ENCODE measurements at regions not wholly inside any gene's neighbourhood (a gene's known extent, or its start where the extent isn't known, plus 50 kb on each side); places are given as distances from the start of the nearest gene placed in this dataset.

GRCh38 chr5:26245321-26245720 lies 793.1 kb downstream of the CDH9 start:
- peaks cover 2% of the 10 kb centered on the region for H3K9me3 Mint-ChIP-seq
- no peak overlapping the region for H3K27ac Mint-ChIP-seq
- H3K4me1 Mint-ChIP-seq: no peaks in the 10 kb centered on the region
- DNase-seq (ENCODE audit: low spot score in 2 of 2) (no peak), ATAC-seq (ENCODE audit: low read depth) (no peak)
- no peaks in the 10 kb centered on the region for H3K36me3 Mint-ChIP-seq
- no peaks in the 10 kb centered on the region for H3K27me3 Mint-ChIP-seq
- no peak overlapping the region for H3K4me3 Mint-ChIP-seq

GRCh38 chr5:26239588-26239987 lies 798.8 kb downstream of the CDH9 start:
- H3K27me3 Mint-ChIP-seq: no peaks in the 10 kb centered on the region
- no peak overlapping the region for H3K27ac Mint-ChIP-seq
- peaks cover 5% of the 10 kb centered on the region for H3K9me3 Mint-ChIP-seq
- no peak for DNase-seq (ENCODE audit: low spot score in 2 of 2)
- no peaks in the 10 kb centered on the region for H3K36me3 Mint-ChIP-seq
- ATAC-seq (ENCODE audit: low read depth): no peak
- no peak overlapping the region for H3K4me3 Mint-ChIP-seq
- no peaks in the 10 kb centered on the region for H3K4me1 Mint-ChIP-seq

- Mint-ChIP-seq H3K27me3 (no peaks in the 10 kb centered on the region), H3K4me3 (no peak overlapping the region), H3K9me3 (peaks cover 5% of the 10 kb centered on the region), H3K4me1 (no peaks in the 10 kb centered on the region), H3K27ac (no peak overlapping the region), H3K36me3 (no peaks in the 10 kb centered on the region)
- DNase-seq (ENCODE audit: low spot score in 2 of 2) (no peak), ATAC-seq (ENCODE audit: low read depth) (no peak)
Measured at GRCh38 chr5:26237489-26237888, 800.9 kb downstream of the CDH9 start.

- ATAC-seq (ENCODE audit: low read depth) (no peak), DNase-seq (ENCODE audit: low spot score in 2 of 2) (no peak)
- Mint-ChIP-seq H3K36me3 (no peaks in the 10 kb centered on the region), H3K27me3 (no peaks in the 10 kb centered on the region), H3K27ac (no peak overlapping the region), H3K4me1 (no peaks in the 10 kb centered on the region), H3K4me3 (no peak overlapping the region), H3K9me3 (peaks cover 5% of the 10 kb centered on the region)
Measured at GRCh38 chr5:26236936-26237335, 801.5 kb downstream of the CDH9 start.

GRCh38 chr5:26232706-26233105 lies 805.7 kb downstream of the CDH9 start:
- no peak for DNase-seq (ENCODE audit: low spot score in 2 of 2)
- H3K4me3 Mint-ChIP-seq: no peak overlapping the region
- ATAC-seq (ENCODE audit: low read depth): no peak
- no peaks in the 10 kb centered on the region for H3K4me1 Mint-ChIP-seq
- no peaks in the 10 kb centered on the region for H3K27me3 Mint-ChIP-seq
- no peak overlapping the region for H3K27ac Mint-ChIP-seq
- H3K9me3 Mint-ChIP-seq: no peaks in the 10 kb centered on the region
- H3K36me3 Mint-ChIP-seq: no peaks in the 10 kb centered on the region

- Mint-ChIP-seq H3K27ac (no peak overlapping the region), H3K9me3 (peaks cover 4% of the 10 kb centered on the region), H3K4me1 (no peaks in the 10 kb centered on the region), H3K36me3 (no peaks in the 10 kb centered on the region), H3K4me3 (no peak overlapping the region), H3K27me3 (no peaks in the 10 kb centered on the region)
- ATAC-seq (ENCODE audit: low read depth): no peak
- no peak for DNase-seq (ENCODE audit: low spot score in 2 of 2)
Measured at GRCh38 chr5:26231316-26231715, 807.1 kb downstream of the CDH9 start.

DNA sequence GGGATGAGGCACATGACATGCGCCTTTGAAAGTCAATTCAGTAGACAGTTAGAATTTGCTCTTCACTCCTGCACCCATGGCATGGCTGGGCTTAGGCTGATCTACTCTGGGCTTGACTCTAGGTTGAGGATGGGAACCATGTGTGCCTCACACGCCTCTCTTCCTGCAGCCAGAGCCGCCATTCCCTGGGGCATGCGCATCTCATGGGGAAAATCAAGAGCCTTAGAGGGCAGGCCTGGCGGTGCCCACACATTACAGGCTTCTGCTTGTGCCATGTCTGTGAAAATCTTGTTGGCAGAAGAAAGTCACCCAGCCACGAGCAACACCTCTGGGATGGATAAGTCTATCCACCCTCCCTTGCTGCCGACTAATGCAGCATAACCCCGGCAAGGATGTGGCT lies 808.5 kb downstream of the CDH9 start:
- no peak overlapping the region for H3K27ac Mint-ChIP-seq
- no peaks in the 10 kb centered on the region for H3K27me3 Mint-ChIP-seq
- DNase-seq (ENCODE audit: low spot score in 2 of 2) (no peak), ATAC-seq (ENCODE audit: low read depth) (no peak)
- H3K4me1 Mint-ChIP-seq: no peaks in the 10 kb centered on the region
- no peak overlapping the region for H3K4me3 Mint-ChIP-seq
- H3K36me3 Mint-ChIP-seq: no peaks in the 10 kb centered on the region
- H3K9me3 Mint-ChIP-seq: peaks cover 9% of the 10 kb centered on the region

GRCh38 chr5:26227245-26227644 lies 811.1 kb downstream of the CDH9 start:
- ATAC-seq (ENCODE audit: low read depth) (no peak), DNase-seq (ENCODE audit: low spot score in 2 of 2) (no peak)
- H3K27ac Mint-ChIP-seq: no peak overlapping the region
- H3K27me3 Mint-ChIP-seq: no peaks in the 10 kb centered on the region
- no peaks in the 10 kb centered on the region for H3K36me3 Mint-ChIP-seq
- no peak overlapping the region for H3K4me3 Mint-ChIP-seq
- no peaks in the 10 kb centered on the region for H3K4me1 Mint-ChIP-seq
- peaks cover 13% of the 10 kb centered on the region for H3K9me3 Mint-ChIP-seq

GRCh38 chr5:26205121-26205520 lies 833.3 kb downstream of the CDH9 start:
- ATAC-seq (ENCODE audit: low read depth) (no peak), DNase-seq (ENCODE audit: low spot score in 2 of 2) (no peak)
- H3K4me3 Mint-ChIP-seq: no peak overlapping the region
- peaks cover 4% of the 10 kb centered on the region for H3K9me3 Mint-ChIP-seq
- H3K36me3 Mint-ChIP-seq: no peaks in the 10 kb centered on the region
- H3K4me1 Mint-ChIP-seq: no peaks in the 10 kb centered on the region
- H3K27ac Mint-ChIP-seq: no peak overlapping the region
- no peaks in the 10 kb centered on the region for H3K27me3 Mint-ChIP-seq

GRCh38 chr5:26193626-26194025 lies 844.8 kb downstream of the CDH9 start:
- Mint-ChIP-seq H3K4me1 (no peaks in the 10 kb centered on the region), H3K27me3 (no peaks in the 10 kb centered on the region)
- ATAC-seq (ENCODE audit: low read depth): no peak

GRCh38 chr5:26192486-26192885 lies 845.9 kb downstream of the CDH9 start:
- Mint-ChIP-seq H3K4me1 (no peaks in the 10 kb centered on the region), H3K27ac (no peak overlapping the region), H3K9me3 (peaks cover 2% of the 10 kb centered on the region), H3K36me3 (no peaks in the 10 kb centered on the region), H3K27me3 (no peaks in the 10 kb centered on the region), H3K4me3 (no peak overlapping the region)
- DNase-seq (ENCODE audit: low spot score in 2 of 2) (no peak), ATAC-seq (ENCODE audit: low read depth) (no peak)

More at GRCh38 chr5:26193626-26194025, 844.8 kb downstream of the CDH9 start:
- Mint-ChIP-seq H3K4me3 (no peak overlapping the region), H3K27ac (no peak overlapping the region), H3K9me3 (peaks cover 2% of the 10 kb centered on the region), H3K36me3 (no peaks in the 10 kb centered on the region)
- DNase-seq (ENCODE audit: low spot score in 2 of 2): no peak

- H3K36me3 Mint-ChIP-seq: no peaks in the 10 kb centered on the region
- H3K27me3 Mint-ChIP-seq: no peaks in the 10 kb centered on the region
- no peak overlapping the region for H3K4me3 Mint-ChIP-seq
Measured at GRCh38 chr5:26181582-26181981, 856.8 kb downstream of the CDH9 start.

DNA sequence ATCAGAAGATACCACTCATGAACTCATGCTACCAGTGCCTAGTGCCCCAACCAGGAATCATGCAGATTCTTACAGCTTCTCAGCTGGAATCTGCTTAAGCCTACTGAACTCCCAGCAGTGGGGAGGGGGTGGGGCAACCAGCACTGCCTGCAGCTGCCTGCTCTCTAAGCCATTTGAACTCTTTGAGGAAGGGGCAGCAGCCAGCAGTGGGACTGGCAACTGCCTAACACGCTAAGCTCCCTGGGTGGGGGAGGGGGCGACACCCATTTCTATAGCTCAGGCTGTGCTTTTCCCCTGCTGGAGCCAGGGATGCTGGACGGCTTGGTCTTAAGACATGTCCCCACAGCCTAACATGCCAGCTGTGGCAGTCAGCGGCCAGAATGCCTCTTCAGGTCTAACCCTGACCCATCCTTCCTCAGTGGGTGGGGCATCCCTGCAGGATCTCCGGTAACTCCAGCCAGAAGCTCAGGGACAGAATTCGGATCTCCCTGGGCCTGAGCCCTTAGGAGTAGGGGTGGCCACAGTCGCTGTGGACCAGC lies 889.7 kb downstream of the CDH9 start:
- Mint-ChIP-seq H3K9me3 (peaks cover 6% of the 10 kb centered on the region), H3K4me1 (no peaks in the 10 kb centered on the region), H3K27ac (no peak overlapping the region), H3K4me3 (no peak overlapping the region), H3K27me3 (no peaks in the 10 kb centered on the region), H3K36me3 (no peaks in the 10 kb centered on the region)
- ATAC-seq (ENCODE audit: low read depth) (no peak), DNase-seq (ENCODE audit: low spot score in 2 of 2) (no peak)

More at GRCh38 chr5:26181582-26181981, 856.8 kb downstream of the CDH9 start:
- ATAC-seq (ENCODE audit: low read depth) (no peak), DNase-seq (ENCODE audit: low spot score in 2 of 2) (no peak)
- Mint-ChIP-seq H3K27ac (no peak overlapping the region), H3K9me3 (peaks cover 2% of the 10 kb centered on the region), H3K4me1 (no peaks in the 10 kb centered on the region)

DNA sequence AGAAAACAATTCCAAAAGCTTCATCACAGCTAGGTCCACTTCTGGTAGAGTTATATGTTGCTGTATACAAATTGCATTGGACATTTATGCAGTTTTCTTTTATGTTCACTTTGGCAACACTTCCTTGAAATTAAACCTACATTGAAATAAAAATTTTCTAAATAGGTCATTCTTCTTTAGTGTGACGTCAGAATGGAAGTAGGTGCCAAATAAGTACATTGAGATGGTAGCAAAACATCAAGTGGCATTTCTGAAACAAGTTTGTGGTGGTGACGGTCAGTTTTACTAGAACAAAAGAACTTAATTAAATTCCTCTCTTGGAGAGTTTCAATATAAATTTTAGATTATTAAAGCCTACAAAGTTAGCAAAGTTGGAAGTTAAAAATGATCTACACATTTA lies 895.1 kb downstream of the CDH9 start:
- no peaks in the 10 kb centered on the region for H3K27me3 Mint-ChIP-seq
- peaks cover 1% of the 10 kb centered on the region for H3K9me3 Mint-ChIP-seq
- H3K4me3 Mint-ChIP-seq: no peak overlapping the region
- H3K27ac Mint-ChIP-seq: no peak overlapping the region
- DNase-seq (ENCODE audit: low spot score in 2 of 2): no peak
- no peak for ATAC-seq (ENCODE audit: low read depth)
- no peaks in the 10 kb centered on the region for H3K4me1 Mint-ChIP-seq
- H3K36me3 Mint-ChIP-seq: no peaks in the 10 kb centered on the region

DNA sequence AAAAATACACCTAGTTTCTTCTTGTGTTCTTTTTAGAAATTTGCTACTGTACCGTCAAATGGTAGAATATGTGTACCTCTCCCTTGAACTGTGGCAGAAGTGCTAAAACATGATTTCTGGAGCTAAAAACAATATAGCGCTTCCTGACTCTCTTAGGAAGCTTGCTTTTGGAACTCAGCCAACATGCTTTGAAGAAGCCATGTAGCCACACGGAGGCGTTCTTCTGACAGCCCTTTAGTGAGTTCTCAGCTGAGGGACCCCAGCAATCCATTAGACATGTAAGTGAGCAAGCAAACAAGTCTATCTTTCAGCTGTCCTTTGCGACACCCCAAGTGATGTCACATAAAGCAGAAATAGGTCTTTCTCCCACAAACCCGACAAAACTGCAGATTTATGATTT lies 917.0 kb downstream of the CDH9 start:
- DNase-seq (ENCODE audit: low spot score in 2 of 2) (no peak), ATAC-seq (ENCODE audit: low read depth) (no peak)
- H3K36me3 Mint-ChIP-seq: no peaks in the 10 kb centered on the region
- H3K9me3 Mint-ChIP-seq: peaks cover 6% of the 10 kb centered on the region
- no peaks in the 10 kb centered on the region for H3K27me3 Mint-ChIP-seq
- no peak overlapping the region for H3K27ac Mint-ChIP-seq
- H3K4me1 Mint-ChIP-seq: no peaks in the 10 kb centered on the region
- H3K4me3 Mint-ChIP-seq: no peak overlapping the region

All from memory B cell (primary cell).